GM12873 (cell line): ENCODE measurements at regions not wholly inside any gene's neighbourhood (a gene's known extent, or its start where the extent isn't known, plus 50 kb on each side); places are given as distances from the start of the nearest gene placed in this dataset.

Experiments used
- CTCF ChIP-seq: IDR thresholded peaks from 2 replicates; pipeline ENCODE4 v1.5.1; 2012; ENCODE audit warnings: low read depth, mild to moderate bottlenecking, moderate library complexity, low read length, control low read depth; ENCODE audit not compliant: insufficient read depth; ENCODE audit errors: missing control alignments

- TF ChIP-seq CTCF: no peak
Measured at GRCh38 chr21:19420565-19420964, 1017.0 kb upstream of the TMPRSS15 start.

- TF ChIP-seq CTCF: no peak
Measured at GRCh38 chr21:19433623-19434022, 1030.0 kb upstream of the TMPRSS15 start.

DNA sequence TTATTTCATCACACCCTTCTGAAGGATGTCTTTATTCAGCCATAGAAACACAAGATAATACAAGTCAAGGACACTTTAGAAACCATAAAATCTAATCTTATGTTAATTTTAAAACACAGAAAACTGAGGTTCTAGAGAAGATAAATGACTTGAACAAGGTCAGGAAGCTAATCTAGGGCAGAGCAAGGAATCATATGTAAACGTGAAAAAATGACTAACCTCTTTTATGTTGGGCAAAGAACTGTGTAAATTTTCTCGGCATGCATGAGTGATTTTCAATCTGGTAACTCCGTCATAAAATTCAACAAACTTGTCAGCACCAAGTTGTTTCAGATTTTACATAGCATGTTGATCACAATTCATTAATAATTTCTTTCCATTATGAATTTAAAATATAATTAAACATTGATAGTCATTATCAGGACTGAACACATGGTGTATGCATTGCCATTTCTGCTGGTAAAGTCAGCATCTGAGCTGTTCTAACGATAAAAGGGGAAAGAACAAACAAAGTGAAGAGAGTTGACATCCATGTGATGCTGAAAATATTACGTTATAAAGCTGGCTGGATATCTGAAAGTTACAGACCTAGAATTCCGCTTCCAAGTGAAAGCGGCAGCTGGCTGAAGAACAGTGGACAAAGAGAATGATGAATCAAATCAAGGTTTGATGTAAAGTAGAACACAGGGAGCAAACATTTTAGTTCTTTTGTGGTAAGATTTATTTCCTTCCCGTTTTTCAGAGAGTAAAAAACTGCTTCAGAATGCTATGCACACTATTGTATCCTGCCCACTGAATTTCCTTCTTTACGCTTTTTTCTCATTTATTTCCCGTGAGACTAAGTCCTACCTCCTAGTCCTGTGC, 1037.4 kb upstream of the TMPRSS15 start:
- no peak for TF ChIP-seq CTCF

GRCh38 chr21:19458295-19458694, 1054.7 kb upstream of the TMPRSS15 start:
- TF ChIP-seq CTCF: no peak

DNA sequence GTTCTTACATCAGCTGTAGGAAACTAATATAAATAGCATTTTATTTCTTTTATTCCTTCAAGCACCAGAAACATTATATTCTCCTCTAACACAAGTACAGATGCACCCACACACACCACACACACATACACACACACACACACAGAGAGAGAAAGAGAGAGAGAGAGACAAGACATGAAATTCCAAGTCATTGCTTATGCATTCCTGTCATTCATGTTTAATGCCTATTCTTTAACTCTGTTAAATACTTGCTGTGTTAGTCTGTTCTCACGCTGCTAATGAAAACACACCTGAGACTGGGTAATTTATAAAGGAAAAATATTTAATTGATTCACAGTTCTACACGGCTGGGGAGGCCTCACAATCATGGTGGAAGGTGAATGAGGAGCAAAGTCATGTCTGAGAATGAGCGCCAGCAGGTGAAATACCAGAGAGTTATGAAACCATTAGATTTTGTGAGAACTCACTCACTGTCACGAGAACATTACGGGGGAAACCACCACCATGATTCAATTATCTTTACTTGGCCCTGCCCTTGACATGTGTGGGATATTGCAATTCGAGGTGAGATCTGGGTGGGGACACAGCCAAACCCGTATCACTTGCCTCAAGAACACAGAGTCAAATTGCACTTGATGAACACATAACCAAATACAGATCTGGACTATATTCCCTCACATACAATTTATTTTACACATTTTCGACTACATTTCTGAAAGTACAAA, 1058.1 kb upstream of the TMPRSS15 start:
- no peak for TF ChIP-seq CTCF

DNA sequence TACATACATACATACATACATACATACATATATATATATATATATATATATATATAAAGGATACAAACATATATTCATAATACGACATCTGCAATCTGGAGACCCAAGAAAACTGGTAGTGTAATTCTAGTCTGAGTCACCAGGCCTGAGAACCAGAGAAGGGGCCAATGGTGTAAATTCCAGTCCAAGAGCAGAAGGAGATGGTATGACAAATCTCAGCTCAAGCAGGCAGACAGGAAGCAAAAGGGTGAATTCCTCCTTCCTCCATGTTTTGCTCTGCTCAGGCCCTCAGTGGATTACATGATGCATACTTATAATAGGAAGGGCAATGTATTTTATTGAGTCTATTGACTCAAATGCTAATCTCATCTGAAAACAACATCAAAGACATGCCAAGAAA, 1060.4 kb upstream of the TMPRSS15 start:
- TF ChIP-seq CTCF: no peak

DNA sequence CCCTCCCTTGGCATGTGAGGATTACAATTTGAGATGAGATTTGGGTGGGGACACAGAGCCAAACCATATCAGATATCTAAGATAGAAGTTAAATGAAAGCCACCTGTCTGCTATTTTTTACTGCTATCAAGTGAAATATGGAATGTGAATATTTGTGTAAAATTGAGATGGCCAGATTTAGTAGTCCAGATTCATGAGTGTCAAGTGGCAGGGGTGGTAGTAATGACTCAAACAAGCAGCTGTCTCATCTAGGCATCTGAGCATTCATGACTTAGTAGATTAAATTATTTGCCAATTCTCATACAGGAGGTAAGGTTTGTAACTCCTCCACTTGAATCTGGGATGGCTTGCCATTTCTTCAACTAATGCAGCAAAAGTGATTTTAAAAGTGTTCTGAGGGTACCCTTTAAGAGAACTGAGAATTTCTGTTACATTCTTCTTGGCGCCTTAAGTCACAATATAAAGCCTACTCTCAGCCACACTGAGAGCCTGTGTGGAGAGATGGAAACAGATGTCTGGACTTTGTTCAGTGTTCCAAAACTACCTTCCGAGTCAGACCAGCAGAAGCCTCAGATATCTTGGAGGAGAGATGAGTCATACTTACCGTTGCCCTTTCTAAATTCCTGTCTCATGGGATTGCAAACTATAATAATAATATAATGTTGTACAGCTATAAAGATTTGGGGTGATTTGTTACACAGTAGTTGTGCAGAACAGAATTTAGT, 1065.6 kb upstream of the TMPRSS15 start:
- TF ChIP-seq CTCF: no peak
